HG02588 (cell line): ENCODE measurements at regions not wholly inside any gene's neighbourhood (a gene's known extent, or its start where the extent isn't known, plus 50 kb on each side); places are given as distances from the start of the nearest gene placed in this dataset.
"Not testable (repeated sequence)": the region's sequence is repeated elsewhere in the genome, so short reads cannot be mapped to it uniquely, and the experiment has no call there.

ENCODE experiments used
- ATAC-seq: cut with Tn5 transposase; IDR thresholded peaks from one replicate; pipeline ENCODE4 v1.9.1; 2021; ENCODE audit warnings: mild to moderate bottlenecking, moderate library complexity; ENCODE audit not compliant: unreplicated experiment

DNA sequence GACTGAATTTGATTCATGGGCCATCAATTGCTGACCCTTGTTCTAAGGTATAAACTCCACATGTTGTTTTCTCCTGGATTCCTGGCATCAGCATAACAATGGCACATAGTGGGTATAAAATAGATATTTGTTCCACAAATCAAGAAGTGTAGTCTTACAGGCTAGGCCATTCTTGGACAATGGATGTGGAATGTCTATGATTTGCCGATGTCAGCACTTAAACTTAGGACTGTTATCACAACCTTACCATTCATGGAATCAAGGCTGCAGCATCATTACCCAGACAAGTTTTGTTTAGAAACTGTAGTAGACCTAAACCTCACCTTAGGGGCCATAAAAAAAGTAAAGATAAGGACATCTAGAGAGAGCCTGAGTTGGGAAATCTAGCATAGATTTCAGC lies 680.0 kb downstream of the BRINP1 start:
- no peak for ATAC-seq

DNA sequence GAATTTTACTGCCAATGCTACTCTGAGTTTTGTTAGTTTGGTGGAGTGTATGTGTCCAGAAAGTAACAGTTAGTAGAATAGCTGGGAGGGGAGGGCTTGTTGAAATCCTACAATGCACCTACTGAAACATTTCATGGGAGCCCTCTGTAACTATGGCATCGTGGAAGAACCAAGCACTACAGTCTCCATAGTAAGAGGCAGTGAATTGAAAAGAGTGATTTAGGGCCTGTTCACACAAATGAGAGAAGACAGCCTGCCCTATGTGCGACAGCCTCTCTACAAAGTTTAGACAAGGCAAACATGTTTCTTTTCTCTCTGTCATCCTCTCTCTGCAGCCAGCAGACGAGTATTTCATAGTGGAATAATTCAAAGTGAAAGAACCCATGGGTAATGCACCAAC lies 676.6 kb downstream of the BRINP1 start:
- no peak for ATAC-seq

DNA sequence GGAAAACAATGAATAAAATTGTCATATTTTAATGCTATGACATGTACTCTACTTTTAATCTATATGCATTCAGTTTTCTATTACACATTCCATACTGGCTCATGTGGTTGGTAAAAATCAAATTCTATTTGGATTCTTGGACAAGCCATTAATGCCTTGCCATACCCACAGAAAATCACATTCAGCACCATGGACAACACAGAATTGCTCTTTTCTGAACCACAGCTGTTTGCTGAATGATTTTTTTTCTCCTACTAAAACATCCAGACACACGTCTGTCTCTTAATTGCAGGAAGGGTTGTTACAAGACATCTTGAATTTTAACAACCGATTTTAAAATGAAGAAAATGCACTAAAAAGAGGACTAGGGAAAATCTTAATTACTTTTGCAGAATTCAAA lies 675.6 kb downstream of the BRINP1 start:
- ATAC-seq = no peak

DNA sequence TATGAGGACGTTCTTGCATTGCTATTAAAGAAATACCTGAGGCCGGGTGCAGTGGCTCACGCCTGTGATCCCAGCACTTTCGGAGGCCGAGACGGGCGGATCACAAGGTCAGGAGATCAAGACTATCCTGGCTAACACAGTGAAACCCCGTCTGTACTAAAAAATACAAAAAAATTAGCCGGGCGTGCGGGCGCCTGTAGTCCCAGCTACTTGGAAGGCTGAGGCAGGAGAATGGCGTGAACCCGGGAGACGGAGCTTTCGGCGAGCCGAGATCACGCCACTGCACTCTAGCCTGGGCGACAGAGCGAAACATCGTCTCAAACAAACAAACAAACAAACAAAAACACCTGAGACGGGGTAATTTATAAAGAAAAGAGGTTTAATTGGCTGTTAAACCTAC lies 674.0 kb downstream of the BRINP1 start:
- ATAC-seq = not testable (repeated sequence)

DNA sequence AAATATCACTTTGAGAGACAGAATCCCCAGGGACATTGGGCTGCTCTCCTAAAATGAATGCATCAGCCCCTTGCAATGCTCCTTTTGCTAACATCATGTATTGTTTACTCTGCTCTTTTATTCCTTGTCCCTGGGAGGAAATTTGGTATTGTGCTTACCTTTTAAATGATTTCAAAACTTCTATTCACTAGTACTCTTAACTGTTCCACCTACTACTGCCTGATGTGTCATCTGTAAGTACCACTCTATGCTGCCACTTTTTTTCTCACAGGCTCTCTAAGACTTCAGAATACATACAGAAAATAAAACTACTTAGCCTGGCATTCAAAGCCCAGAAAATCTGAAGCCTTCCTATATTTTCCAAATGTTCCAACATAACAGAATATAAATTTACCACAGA lies 667.2 kb downstream of the BRINP1 start:
- ATAC-seq = no peak

DNA sequence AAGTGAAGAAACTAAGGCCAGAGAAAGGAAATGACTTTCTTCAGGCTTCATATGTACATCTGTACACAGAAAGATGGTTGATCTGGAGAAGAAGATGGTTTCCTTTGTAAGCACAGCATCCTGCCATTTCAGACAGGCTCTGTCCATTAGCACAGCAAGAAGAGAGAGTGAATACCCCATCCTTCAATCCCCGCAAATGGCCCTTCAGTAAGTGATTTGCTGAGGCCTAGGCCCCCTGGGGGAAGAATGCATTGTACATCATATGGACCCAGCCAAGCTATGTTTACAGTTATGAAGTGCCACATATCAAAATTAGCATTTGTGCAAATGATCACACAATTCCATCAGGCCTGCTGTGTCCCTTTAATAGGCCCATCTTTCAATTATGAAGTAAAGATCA lies 657.4 kb downstream of the BRINP1 start:
- no peak for ATAC-seq

DNA sequence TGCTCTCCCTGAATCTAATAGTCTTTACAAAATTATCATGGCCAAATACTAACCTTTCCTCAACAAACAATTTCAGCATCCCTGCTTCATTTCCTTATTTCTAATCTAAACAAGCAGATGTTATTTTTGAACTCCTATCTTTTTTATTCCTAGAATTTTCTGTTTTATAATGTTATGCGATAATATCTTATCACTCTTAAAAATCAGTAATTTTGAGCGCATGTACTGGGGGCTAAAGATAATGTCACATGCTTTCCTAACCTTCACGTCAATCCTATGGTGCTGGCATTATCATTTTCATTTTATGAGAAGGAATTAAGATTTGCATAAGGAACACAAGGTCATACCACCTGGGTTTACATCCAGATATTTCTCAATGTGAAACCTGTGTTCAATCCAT lies 648.0 kb downstream of the BRINP1 start:
- no peak for ATAC-seq

DNA sequence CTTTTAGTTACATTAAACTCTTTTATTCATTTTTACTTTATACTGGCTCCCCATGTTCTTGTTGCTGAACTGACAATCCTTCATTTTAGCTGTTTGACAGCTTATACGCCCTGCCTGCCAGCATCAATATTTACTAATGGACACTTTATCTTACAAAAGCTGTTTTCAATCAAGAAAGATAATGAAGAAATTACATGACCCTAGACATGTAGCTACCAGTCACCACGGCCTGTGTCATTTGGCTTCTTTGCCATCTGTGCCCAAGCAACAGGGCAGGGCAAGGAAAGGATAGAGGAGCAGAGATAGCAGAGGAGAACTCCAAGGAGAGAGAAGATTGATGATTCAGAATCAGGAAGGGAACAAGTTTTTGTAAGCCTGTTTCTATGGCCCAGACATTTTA lies 647.3 kb downstream of the BRINP1 start:
- no peak for ATAC-seq

DNA sequence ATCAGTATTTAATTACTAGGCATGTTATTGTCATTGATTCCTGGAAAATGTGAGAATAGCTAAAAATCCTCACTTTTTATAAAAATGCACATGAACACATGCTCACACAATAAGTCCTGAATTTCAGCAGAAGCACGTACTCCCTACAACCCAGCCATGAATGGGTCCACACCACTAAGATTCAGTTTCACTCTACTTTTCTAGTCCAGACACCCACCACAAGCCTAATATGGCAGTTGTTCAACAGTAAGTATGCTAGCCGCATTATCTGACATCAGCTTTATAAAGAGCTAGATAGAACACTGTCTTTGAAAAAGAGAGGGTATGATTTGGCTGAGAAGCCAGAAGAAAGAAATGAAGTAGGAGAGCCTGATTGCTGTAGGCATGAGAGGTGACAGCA lies 639.3 kb downstream of the BRINP1 start:
- ATAC-seq = no peak

DNA sequence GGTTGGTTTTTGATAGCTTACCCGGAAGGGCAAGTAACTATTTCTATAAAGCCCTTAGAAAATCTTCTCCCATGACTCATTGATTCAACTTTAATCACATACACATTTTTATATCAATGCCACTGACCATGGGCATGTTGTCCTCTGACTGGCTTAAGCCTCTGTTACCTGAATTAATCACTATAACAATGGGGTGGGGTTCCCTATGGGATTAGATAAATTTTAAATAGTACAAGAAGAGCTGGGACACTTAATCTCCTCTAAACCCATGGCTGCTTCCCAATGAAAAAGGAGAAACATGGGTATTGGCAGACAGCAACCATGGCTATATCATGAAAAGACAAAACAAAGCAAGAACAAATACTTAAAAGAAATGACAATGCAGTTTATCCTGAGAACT lies 636.2 kb downstream of the BRINP1 start:
- ATAC-seq = no peak

DNA sequence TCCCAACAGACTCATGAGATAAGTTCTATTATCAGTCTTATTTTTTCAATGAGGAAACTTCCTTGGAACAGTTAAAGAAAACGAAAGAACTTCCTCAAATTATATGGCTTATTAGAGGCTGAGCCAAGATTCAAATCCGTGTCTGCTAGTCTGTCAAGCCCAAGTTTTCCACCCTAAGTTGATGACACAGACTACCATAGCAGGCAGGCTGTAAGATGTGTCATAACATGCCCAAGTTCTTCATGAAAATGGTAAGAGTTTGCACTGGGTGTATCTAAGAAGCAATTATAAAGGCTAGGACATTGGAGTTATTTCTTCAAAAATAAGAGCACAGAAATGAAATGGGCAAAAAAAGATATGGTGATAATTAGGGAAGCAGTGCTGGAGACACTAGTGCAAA lies 634.5 kb downstream of the BRINP1 start:
- ATAC-seq = no peak

DNA sequence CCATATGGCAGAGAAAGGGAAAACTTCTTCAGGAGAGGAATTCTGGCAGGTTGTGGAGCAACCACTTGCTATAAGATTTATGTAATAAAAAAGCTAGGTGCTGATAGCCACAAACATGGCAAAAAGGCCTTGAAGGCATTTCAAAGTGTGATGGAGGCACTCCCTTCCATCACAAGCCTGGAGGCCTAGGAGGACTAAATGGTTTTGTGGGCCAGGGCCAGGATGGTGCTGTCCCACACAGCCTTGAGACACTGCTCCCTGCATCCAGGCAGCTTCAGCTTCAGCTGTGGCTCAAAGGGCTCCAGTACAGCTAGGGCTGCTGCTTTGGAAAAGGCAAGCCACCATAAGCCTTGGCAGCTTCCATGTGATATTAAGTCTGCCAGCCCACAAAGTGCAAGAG lies 632.8 kb downstream of the BRINP1 start:
- ATAC-seq = no peak

DNA sequence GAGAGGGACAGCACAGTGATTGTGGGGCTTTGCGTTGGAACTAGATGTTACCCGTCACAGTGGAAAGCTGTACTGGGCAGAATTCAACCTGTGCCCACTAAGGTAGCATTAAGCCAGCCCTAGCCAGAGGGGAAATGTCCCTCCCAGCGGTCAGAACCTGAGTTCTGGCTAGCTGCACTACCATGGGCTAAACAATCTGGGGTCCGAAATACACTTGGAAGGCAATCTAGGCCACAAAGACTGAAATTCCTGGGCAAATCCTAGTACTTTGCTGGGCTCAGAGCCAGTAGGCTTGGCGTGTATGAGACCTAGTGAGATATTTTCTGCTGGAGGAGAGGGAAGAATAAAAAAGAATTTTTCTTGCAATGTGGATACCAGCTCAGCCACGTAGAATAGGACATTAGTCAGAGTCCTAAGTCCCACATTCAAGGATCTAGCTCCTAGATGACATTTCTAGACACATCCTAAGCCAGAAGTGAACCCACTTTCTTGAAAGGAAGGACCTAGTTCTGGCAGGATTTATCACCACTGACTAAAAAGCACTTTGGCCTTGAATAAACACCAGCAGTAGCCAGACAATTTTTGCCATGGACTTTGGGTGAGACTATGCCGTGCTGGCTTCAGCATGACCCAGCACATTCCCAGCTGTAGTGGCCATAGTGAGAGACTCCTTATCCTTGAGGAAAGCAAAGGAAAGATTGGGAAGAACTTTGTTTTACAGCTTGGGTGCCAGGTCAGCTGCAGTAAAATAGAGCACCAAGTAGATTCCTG lies 618.0 kb downstream of the BRINP1 start:
- no peak for ATAC-seq

DNA sequence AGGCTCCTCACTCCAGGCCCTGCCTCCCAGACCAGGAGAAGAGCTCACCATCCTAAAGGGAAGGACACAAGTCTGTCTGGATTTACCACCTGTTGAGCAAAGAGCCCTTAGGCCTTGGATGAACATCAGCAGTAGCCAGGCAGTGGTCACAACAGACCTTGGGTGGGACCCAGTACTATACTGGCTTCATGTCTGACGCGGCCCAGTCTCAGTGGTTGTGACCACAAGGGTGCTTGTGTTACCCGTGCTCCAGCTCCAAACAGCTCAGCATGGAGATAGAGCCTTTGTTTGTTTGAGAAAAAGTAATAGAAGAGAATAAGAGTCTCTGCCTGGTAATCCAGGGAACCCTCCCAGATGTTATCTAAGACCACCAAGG lies 617.4 kb downstream of the BRINP1 start:
- no peak for ATAC-seq

DNA sequence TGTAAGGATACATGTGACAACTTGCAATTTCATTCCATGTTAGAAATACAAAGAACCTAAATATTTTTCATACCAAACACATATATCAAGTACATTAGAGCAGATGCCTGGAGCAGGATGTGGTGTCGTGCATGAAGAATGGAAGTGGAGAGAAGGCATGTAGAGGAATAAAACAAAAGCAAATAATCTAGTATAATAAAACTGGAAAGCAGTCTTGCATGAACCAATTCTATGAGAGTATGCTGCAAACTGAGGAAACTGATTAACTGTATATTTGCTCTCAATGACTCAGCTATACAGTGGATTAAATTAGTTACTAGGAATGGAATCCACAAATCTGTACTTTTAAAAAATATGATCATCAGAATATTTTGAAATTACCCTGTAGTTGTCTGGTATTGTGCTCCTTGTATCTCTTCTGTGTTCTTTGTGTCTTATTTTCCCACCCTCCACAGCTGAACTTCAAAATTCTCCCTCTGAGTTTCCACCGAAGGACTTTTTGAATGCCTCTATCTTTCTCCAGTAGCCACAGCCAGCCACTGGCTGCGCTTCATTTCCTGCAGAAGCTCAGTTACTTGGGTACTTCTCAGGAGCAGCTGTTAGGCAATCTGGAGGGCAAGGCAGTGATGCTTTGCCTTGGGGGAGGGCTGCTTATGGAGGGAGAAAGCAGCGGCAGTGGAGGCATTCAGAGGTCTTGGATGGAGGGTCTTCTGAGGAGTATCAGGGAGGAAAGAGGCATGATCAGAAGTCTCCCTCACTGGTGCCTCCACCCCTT lies 608.0 kb downstream of the BRINP1 start:
- no peak for ATAC-seq

DNA sequence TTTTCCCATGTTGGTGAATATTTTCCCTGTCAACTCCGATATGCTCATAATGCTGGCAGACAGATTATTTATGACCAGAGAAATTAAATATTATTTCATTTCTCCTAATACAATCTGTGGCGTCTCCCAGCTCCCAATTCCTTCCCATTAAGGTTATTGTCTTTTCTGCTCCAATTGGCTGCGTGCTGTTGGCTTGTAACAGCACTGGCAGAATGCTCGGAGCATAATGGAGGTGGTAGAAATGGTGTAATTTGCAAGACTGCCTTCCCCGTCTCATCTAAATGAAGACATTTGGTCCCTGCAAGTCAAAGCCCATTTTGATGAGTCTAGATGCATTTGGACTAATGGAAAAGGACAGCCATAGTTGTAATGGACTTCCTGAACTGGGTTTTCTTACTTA lies 601.7 kb downstream of the BRINP1 start:
- ATAC-seq = no peak

DNA sequence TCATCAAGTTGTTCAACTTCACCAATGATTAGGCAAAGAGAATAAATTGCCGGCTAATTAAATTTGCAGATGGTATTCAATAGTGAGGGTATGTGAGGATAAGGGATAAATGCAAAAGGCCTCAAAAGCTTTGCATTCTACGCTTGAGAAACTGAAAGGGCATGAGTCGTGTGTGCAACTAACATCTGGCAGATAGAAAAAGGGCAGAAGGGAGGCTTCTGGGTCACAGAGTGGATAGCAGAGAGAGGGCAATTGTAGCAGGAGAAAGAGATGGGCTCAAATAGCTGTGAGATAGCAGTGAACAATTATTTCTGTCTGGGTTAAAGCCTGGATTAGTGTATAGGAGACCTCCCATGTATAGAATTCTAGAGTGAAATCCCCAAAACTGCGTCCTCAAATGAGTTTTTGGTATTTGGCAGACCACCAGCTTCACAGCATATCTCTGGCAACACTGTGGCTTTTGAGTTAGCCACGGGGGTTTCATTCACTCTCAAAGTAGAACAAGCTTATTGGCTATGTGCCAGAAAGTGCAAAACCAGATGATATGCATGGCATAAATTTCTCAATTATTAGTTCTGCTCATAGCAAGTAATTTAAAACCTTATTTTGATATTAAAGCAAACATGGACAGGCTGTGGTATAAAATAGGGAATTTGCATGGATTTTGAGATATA lies 586.3 kb downstream of the BRINP1 start:
- no peak for ATAC-seq

DNA sequence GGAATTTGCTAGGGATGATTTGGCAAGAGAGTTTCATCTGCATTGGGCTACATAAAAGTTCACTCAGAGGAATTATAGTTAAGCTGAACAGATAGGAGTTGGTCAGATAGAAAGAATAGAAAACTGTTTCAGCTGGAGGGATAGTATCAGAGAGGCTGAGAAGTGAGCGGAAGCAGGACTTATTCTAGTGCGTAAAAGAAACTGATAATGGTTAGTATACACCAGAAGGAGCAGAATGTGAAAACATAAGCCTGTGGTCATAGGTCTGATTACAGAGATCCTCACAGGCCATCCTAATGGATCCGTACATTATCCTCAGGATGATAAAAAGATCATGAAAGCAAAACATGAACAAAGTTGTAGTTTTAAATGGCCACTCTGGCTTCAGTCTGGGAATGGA lies 585.2 kb downstream of the BRINP1 start:
- ATAC-seq = no peak

DNA sequence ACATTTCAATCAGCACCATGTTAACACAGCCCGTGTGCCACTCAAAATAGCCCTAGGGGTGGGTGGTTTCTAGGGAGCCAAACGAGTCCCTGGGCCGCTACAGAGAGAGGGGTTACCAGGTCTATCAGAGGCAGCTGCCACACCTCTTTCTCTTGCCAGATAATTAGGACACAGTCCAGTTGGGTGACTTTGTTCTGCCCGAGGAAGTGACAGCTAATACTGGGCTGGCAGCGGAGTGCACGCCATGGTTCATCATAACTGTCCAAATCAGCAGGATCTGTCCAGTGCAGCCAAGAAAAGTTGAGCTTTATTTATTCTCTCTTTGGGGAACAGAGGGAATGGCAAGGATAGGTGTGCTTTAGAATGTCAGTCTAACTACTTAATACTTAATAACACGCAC lies 583.8 kb downstream of the BRINP1 start:
- ATAC-seq = no peak

DNA sequence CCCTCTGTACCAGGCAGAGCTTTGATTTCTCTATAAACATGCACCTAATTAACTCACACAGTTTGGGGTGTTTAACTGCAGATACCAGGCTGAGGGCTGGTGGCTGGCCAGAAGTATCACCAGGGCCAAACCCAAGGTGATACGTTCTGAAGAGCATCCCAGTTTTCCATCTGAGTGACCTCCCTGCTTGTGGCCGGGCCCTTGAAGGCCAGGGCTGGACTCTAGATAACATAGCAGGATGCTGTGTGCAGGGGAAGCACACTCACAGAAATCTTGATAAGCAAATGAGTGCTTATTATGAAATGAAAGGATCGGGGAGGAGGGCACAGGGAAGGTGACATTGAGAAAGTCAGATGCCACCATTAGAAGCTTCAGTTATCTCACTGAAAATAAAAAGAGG lies 582.4 kb downstream of the BRINP1 start:
- no peak for ATAC-seq

DNA sequence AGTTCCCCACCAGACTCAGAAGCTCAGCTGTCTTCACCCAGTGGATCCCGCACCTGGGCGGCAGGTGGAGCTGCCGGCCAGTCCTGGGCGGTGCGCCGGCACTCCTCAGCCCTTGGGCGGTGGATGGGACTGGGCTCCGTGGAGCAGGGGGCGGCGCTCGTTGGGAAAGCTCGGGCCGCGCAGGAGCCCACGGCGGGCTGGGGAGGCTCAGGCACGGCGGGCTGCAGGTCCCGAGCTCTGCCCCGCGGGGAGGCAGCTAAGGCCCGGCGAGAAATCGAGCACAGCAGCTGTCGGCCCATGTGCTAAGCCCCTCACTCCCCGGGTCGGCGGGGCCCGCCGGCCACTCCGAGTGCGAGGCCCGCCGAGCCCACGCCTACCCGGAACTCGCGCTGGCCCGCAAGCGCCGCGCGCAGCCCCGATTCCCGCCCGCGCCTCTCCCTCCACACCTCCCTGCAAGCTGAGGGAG lies 560.0 kb downstream of the BRINP1 start:
- ATAC-seq = no peak

DNA sequence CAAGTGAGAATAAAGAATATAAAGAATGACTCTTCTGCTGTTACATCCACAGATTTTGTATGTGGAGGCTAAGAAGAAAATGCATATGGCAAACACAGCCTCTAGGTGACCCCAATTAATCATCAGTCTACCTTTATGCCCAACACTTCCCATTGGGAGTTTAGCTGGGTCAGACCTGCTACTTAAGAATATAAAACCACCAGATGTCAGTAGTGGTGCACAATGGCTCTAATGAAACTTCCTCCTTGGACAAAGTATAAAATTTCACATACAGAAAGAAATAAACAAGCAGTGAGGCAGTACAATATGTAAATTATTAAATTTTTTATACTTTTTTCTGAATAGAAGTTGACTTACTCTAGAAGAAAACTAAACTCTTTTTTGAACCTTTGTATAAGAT lies 539.9 kb downstream of the BRINP1 start:
- ATAC-seq = no peak
